ENCODE measurements at regions not wholly inside any gene's neighbourhood (a gene's known extent, or its start where the extent isn't known, plus 50 kb on each side); places are given as distances from the start of the nearest gene placed in this dataset.

GRCh38 chr22:22067192-22067591 is 84.6 kb upstream of the TOP3B start:
- TF ChIP-seq CTCF (IDR thresholded peaks at IDR 0.05) (no peak), POLR2A (IDR thresholded peaks at IDR 0.05) (no peak)
